ENCODE measurements at regions not wholly inside any gene's neighbourhood (a gene's known extent, or its start where the extent isn't known, plus 50 kb on each side); places are given as distances from the start of the nearest gene placed in this dataset.
"Not testable (repeated sequence)": the region's sequence is repeated elsewhere in the genome, so short reads cannot be mapped to it uniquely, and the experiment has no call there.

DNA sequence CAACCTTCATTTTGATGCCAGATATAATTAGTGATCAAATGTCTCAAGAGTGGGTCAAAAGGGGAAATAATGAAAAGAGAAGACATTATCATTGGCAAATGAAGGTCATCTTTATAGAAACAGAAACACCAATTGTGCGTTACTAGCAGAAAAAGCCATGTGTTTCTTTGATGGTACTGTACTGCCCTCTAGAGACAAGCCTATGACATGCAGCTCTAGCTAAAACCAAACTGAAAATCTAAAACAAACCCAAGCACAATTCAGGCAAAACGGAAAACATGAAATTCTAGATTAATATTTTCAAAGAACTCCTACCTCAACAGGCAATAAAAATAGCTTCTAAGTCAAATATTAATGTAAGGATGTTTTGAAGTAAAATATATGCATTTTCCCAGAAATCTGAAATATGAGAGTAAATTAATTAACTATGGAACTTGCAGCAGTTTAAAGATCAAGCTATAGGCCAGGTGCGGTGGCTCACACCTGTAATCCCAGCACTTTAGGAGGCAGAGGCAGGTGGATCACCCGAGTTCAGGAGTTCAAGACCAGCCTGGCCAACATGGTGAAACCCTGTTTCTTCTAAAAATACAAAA lies 115.4 kb downstream of the KLHL28 start:
- DNase-seq (ENCODE audit: low read depth): peak; percentile 45
- no peak overlapping the region for H3K4me3 ChIP-seq (ENCODE audit: low read depth, low read length)
- peak; percentile 94 for TF ChIP-seq CTCF (IDR thresholded peaks at IDR 0.05; ENCODE audit: insufficient read depth, low read depth, low read length)

GRCh38 chr14:44835928-44836327 lies 125.8 kb downstream of the KLHL28 start:
- DNase-seq (ENCODE audit: low read depth): not testable (repeated sequence)

DNA sequence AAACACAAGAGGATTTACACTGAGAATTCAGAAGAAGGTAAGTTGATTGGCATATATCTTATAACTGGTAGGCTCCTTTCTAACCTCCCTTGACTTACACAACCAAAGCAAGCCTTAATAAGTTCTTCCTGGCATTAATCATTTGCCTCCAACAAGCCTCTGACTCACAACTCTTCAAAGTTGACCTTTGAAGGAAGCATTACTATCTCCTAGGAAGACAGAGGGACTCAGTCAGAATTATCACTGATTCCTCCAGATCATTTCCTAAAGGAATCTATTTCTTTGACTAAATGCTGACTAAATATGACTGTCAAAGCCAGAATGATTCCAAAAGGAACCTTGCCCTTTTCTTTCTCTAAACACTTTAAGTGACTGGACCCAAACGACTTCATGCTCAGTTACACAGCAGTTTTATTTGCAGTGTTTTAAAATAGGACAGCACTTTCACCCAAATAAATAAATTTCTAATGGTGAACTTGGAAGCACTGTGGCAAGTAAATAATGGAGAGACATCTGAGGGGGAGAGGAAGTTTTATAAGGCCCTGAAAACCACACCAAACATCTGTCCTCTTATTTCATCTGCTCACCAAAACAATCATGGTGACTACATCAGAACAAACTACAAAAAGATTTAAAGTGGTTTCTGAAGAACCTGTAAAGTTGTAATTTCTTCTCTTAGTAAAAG lies 128.2 kb downstream of the KLHL28 start:
- TF ChIP-seq CTCF (IDR thresholded peaks at IDR 0.05; ENCODE audit: insufficient read depth, low read depth, low read length): no peak
- H3K4me3 ChIP-seq (ENCODE audit: low read depth, low read length): no peak overlapping the region
- peak; percentile 7 for DNase-seq (ENCODE audit: low read depth)

More at GRCh38 chr14:44835928-44836327, 125.8 kb downstream of the KLHL28 start:
- H3K4me3 ChIP-seq (ENCODE audit: low read depth, low read length): not testable (repeated sequence)

DNA sequence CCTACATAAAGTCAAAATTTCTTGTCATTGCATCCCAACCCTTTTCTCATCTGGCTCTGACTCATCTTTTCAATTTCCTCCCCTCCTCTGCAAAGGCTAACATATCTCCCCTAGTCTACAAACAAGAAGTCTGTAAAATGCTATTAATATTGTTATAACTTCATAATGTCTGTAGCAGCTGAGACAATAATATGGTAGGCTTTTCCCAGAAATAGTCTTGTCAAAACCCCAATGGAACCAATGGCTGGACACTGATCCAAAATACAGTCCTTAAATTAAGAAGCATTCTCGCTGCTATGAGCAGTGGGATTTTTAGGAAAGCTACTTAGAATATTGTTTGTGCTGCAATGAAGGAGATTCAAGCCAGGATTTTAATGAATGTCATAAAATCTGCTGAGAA lies 131.4 kb downstream of the KLHL28 start:
- TF ChIP-seq CTCF (IDR thresholded peaks at IDR 0.05; ENCODE audit: insufficient read depth, low read depth, low read length): no peak
- no peak for DNase-seq (ENCODE audit: low read depth)
- H3K4me3 ChIP-seq (ENCODE audit: low read depth, low read length): no peak overlapping the region

GRCh38 chr14:44829021-44829420 lies 132.7 kb downstream of the KLHL28 start:
- H3K4me3 ChIP-seq (ENCODE audit: low read depth, low read length): no peak overlapping the region
- TF ChIP-seq CTCF (IDR thresholded peaks at IDR 0.05; ENCODE audit: insufficient read depth, low read depth, low read length): no peak
- DNase-seq (ENCODE audit: low read depth): no peak

DNA sequence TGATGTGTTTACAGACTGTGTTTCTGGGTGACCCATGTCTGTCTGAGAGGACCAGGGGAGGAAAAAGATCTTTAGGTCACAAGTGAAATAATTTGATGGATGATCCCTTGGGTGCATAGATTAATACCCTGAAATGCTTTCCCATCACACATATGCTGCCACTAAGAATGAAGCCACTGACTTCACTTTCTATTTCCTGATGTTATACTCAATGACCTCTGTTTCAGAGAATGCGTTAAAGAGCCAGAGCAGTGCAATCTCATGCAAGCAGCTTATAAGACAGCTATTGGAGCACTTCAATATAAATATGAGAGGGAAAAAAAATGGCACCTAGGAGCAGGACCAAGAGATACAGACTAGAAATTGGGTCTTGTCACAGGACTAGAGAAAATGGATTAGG lies 133.7 kb downstream of the KLHL28 start:
- TF ChIP-seq CTCF (IDR thresholded peaks at IDR 0.05; ENCODE audit: insufficient read depth, low read depth, low read length): no peak
- DNase-seq (ENCODE audit: low read depth): no peak
- no peak overlapping the region for H3K4me3 ChIP-seq (ENCODE audit: low read depth, low read length)

DNA sequence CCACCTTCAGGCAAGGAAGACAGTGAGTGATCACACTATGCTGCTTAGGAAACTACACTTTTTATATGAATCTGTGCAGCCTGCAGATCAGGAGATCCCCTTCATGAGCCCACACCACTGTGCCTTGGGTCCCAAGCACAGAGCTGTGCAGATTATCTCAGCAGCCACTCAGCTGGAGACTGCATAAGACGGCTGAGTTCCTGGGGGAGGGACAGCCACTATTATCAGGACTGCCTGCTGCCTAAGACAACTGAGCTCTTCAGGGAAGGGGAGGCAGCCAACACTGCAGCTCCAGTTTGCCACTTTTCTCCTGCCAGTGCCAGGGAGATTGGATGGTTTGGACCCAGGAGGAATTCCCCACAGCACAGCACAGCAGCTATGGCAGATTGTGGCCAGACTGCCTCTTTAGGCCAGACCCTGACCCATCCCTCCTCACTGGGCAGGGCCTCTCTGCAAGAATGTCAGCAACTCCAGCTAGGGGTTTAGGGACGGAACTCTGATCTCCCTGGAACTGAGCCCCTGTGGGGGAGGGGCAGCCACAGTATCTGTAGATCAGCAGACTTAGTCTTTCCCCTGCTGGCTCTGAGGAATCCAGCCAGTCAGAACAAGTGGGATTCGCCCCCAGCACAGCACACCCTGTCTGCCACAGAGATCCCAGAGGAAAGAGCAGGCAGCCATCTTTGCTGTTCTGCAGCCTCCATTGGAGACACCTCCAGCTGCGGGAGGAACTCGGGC lies 141.3 kb downstream of the KLHL28 start:
- TF ChIP-seq CTCF (IDR thresholded peaks at IDR 0.05; ENCODE audit: insufficient read depth, low read depth, low read length): no peak
- DNase-seq (ENCODE audit: low read depth): no peak
- H3K4me3 ChIP-seq (ENCODE audit: low read depth, low read length): no peak overlapping the region
